ENCODE measurements at regions not wholly inside any gene's neighbourhood (a gene's known extent, or its start where the extent isn't known, plus 50 kb on each side); places are given as distances from the start of the nearest gene placed in this dataset.

- TF ChIP-seq CTCF (IDR thresholded peaks at IDR 0.05) (no peak), POLR2A (IDR thresholded peaks at IDR 0.05) (no peak)
These were observed 390.2 kb upstream of the NXPH2 start for GRCh38 chr2:139170406-139170805.

Data from testis (tissue), 2 donors.